ENCODE measurements at regions not wholly inside any gene's neighbourhood (a gene's known extent, or its start where the extent isn't known, plus 50 kb on each side); places are given as distances from the start of the nearest gene placed in this dataset.
A peak's percentile ranks its signal among the peaks of the same experiment; 100 is the strongest.

- H3K27ac ChIP-seq: no peak overlapping the region
- no peak for ATAC-seq
These were observed 122.7 kb downstream of the AKAP11 start for GRCh38 chr13:42394711-42395085.

DNA sequence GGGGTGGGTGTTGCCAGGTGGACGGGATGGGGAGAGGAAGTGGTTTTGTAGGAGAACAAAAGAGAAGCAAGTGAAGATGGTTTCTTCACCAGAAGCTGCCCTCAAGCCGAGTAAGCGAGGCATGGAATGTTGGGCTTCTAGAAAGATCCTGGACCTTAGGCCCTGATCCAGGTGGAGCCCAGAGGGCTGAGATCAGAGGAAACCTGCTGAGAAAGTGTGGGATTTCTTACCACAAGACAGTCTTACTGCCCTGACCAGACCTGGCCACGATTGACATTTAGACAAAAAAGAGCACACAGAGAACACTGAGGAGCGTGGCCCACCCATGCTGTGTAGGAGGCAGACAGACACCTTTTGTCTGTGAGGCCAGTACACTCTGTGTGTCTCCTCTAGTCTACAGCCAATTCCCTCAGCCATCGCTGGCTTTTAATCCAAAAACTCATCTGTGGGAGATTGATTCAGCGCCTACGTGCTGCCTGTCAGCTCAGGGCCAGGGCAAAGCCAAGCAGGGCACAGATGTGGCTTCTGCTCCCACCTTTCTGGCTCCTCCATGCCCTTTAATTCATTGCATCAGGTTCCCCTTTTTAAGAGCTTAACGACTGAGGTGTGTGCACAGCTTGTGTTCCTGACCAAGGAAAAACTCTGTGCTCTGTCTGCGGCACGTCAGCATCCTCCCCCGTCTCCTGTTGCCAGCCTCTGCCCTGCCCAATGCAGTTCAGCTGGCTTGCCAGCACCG, 123.3 kb downstream of the AKAP11 start:
- Histone ChIP-seq H3K27me3 (no peaks in the 10 kb centered on the region), H3K36me3 (no peaks in the 10 kb centered on the region), H3K4me1 (peaks cover 11% of the 10 kb centered on the region), H3K4me3 (no peak overlapping the region), H3K9me3 (no peaks in the 10 kb centered on the region), H3K27ac (no peak overlapping the region)
- TF ChIP-seq CTCF (IDR thresholded peaks at IDR 0.05): no peak
- DNase-seq (no peak), ATAC-seq (peak; percentile 8)
- intact Hi-C loops (cut with DNase I): no loop called here

More at GRCh38 chr13:42394711-42395085, 122.7 kb downstream of the AKAP11 start:
- Histone ChIP-seq H3K36me3 (no peaks in the 10 kb centered on the region), H3K27me3 (no peaks in the 10 kb centered on the region), H3K9me3 (no peaks in the 10 kb centered on the region), H3K4me3 (no peak overlapping the region), H3K4me1 (peaks cover 11% of the 10 kb centered on the region)
- DNase-seq: no peak
- TF ChIP-seq CTCF (IDR thresholded peaks at IDR 0.05): no peak
- intact Hi-C loops (cut with DNase I): no loop called here

GRCh38 chr13:42396501-42396900, 124.5 kb downstream of the AKAP11 start:
- ATAC-seq (no peak), DNase-seq (no peak)
- H3K4me1 ChIP-seq: peaks cover 11% of the 10 kb centered on the region
- TF ChIP-seq CTCF (IDR thresholded peaks at IDR 0.05): no peak
- no peak overlapping the region for H3K4me3 ChIP-seq
- H3K27ac ChIP-seq: no peak overlapping the region
- no peaks in the 10 kb centered on the region for H3K36me3 ChIP-seq
- H3K27me3 ChIP-seq: no peaks in the 10 kb centered on the region
- intact Hi-C loops (cut with DNase I): no loop called here
- no peaks in the 10 kb centered on the region for H3K9me3 ChIP-seq

- peaks cover 11% of the 10 kb centered on the region for H3K4me1 ChIP-seq
- H3K4me3 ChIP-seq: no peak overlapping the region
- H3K9me3 ChIP-seq: no peaks in the 10 kb centered on the region
- ATAC-seq (no peak), DNase-seq (no peak)
- H3K36me3 ChIP-seq: no peaks in the 10 kb centered on the region
- no peaks in the 10 kb centered on the region for H3K27me3 ChIP-seq
- intact Hi-C loops (cut with DNase I): no loop called here
- no peak overlapping the region for H3K27ac ChIP-seq
- TF ChIP-seq CTCF (IDR thresholded peaks at IDR 0.05): no peak
These were observed 125.1 kb downstream of the AKAP11 start for GRCh38 chr13:42396901-42397655.

- no peaks in the 10 kb centered on the region for H3K9me3 ChIP-seq
- H3K27me3 ChIP-seq: no peaks in the 10 kb centered on the region
- intact Hi-C loops (cut with DNase I): no loop called here
- DNase-seq (no peak), ATAC-seq (no peak)
- TF ChIP-seq CTCF (IDR thresholded peaks at IDR 0.05): no peak
- H3K36me3 ChIP-seq: no peaks in the 10 kb centered on the region
- H3K4me3 ChIP-seq: no peak overlapping the region
- peaks cover 11% of the 10 kb centered on the region for H3K4me1 ChIP-seq
- H3K27ac ChIP-seq: no peak overlapping the region
These were observed 126.6 kb downstream of the AKAP11 start for GRCh38 chr13:42398533-42398932.

All from upper lobe of right lung (tissue), 1 donor.